GM19324 (cell line): ENCODE measurements at regions not wholly inside any gene's neighbourhood (a gene's known extent, or its start where the extent isn't known, plus 50 kb on each side); places are given as distances from the start of the nearest gene placed in this dataset.
A peak's percentile ranks its signal among the peaks of the same experiment; 100 is the strongest.

Experiments used
- ATAC-seq: cut with Tn5 transposase; IDR thresholded peaks from one replicate; pipeline ENCODE4 v1.9.1; 2021; ENCODE audit warnings: mild to moderate bottlenecking, moderate library complexity; ENCODE audit not compliant: unreplicated experiment, low FRiP score

- no peak for ATAC-seq
Measured at GRCh38 chr6:7041511-7042026, 66.2 kb upstream of the RREB1 start.

GRCh38 chr6:7042056-7042653 is 65.6 kb upstream of the RREB1 start:
- ATAC-seq: no peak

- ATAC-seq: no peak
Measured at GRCh38 chr6:7042654-7043545, 64.9 kb upstream of the RREB1 start.

- no peak for ATAC-seq
Measured at GRCh38 chr6:7045331-7045730, 62.4 kb upstream of the RREB1 start.

DNA sequence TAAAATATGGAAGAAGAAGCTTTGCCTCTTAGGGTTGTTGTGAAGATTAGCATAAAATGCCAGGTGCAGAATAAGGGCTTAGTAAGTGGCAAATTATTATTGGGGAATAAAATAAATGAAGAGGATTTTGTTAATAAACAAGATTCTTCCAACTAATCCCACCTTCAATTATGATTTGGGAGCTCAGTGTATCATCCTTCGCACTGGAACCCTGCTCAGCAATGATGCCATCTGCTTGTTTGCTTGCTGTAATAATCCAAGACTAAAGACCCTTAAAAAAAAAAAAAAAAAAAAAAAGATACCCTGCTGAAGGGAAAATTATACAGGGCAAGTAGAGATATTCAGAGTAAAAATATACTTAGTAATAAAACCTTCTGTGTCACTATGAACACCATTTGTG is 62.0 kb upstream of the RREB1 start:
- no peak for ATAC-seq

GRCh38 chr6:7047128-7047527 is 60.6 kb upstream of the RREB1 start:
- ATAC-seq: no peak

DNA sequence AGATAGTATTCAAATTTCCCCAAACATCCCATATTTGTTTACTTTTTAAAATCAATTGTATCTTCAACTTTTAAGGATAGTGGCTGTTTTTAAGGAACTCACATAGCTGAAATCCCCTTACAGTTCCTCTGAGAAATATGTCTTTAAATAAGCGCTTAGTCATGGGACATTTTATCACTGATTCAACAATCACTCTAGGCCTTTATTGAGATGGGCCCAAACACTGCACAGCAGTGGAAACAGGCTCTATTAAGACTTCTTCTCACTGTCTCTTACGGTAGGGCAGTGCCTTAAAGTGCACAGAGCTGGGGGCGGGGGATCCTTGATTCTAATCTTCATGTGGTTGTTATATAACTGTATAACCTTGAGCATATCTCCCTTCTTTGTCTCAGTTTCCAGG is 59.8 kb upstream of the RREB1 start:
- no peak for ATAC-seq

DNA sequence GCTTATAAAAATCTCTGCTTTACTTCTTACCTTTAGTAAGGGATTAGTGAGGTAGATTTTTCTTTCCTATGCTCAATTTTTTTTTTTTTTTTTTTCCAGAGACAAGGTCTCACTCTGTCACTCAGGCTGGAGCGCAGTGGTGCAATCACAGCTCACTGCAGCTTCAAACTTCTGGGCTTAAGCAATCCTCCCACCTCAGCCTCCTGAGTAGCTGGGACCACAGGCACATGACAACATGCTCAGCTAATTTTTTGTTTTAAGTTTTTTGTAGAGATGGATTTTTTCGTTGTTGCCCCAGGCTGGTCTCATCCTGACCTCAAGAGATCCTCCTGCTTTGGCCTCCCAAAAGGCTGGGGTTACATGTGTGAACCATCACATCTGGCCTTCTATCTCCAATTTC is 58.9 kb upstream of the RREB1 start:
- no peak for ATAC-seq

DNA sequence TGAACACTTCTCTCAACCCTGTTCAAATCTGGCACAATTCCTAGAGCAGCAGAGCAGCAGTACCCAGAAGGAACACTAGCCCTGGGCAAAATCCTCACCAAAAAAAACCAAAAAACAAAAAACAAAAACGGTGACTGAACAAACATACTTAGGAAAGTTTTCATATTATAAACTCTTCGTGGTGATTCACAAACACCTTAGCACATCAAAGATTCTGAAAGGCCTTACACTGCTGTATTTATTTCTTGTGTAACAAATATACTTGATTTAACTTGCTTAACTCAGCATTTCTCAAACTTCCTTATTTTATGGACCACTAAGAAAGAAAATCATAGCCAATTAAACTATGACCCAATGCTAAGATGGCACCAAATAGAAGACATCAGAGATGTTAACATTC is 57.8 kb upstream of the RREB1 start:
- no peak for ATAC-seq

GRCh38 chr6:7050872-7051779 is 56.6 kb upstream of the RREB1 start:
- peak; percentile 31 for ATAC-seq

DNA sequence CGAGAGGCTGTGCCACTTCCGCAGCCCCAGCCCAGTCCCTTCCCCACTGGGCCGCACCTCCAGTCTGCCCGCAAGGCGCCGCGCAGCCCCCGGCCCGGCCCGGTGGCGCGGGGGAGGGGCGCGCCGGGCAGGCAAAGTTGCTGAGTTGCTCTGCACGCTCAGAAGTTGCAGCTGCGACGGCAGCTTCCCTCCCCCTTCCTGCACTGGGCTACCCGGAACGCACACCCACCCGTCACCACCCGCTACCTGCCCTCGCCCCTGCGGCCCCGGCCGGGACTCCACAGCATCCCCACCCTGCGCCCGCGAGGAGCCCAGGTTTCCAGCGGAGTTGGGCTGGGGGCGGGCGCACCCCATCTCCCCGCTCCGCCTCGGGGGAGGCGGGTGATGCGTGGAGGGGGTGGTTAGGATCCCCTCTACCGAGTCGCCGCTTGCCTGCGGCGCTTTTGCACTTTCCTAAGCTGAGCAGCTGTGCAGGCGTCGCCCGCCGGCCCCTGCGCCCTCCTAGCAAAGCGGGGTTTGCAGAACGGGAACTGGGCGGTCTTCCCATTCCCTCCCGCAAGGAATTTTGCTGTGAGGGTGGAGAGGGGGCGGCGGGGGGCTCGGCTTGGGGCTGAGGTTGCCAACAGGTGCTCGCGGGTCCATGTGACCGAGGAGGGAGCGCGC is 55.9 kb upstream of the RREB1 start:
- peak; percentile 58 for ATAC-seq

DNA sequence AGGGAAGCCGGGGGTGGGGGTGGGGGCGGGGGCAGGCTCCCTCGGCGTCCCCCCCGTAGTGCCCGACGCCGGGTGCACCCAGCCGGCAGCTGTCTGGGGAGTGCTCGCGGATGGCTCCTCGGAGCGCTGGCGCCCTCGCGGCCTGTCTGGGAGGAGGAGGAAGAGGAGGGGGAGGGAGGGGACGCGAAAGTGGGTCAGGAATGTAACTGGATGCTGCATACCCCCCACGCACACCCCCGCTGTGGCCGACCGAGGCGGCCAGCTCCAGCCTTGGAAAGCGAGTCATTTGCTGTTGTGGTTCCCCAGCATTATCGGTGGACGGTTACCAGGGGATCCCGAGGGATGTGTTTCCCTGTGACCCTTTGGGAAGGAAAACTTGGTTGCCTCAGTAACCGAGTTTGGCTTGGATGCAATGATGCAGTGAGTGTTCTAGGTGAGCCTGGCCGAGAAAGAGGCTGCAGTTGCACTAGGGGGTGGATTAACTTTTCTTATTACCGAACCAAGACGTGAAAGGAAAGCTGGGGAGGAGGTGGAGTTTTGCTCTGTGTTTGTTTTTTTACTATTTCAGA is 55.2 kb upstream of the RREB1 start:
- no peak for ATAC-seq

DNA sequence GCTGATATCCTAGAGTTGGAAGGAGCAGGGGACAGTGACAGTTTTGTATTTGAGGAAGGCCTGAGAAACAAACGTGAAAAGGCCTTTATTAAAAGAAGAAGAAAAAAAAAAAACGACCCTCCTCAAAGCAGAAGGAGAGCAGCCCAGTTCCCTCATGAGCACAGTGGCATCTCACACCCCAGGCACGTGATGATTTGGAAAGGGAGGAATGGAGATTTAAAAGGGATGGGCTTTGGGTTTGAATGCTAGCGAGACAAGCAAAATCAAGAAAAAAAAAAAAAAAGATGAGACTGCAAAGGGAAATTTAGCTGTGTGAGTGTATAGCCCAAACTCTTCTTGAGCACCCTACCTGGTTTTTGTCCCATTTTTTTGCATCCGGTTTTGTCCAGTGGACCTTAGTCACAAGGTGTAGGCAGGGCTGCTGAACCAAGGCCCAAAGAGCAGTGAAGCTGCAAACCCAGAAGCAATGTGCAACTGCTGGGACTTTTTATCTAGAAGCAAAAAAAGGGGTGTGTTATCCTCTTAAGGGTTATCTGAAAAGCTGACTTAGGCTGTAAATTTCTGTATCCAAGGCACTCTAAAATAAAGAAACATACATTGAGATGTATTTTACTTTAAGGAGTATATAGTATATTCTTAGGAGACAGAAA is 54.5 kb upstream of the RREB1 start:
- no peak for ATAC-seq
